HCT116 (cell line): ENCODE measurements at regions not wholly inside any gene's neighbourhood (a gene's known extent, or its start where the extent isn't known, plus 50 kb on each side); places are given as distances from the start of the nearest gene placed in this dataset.

Experiments
- ATAC-seq: fragments of 200-7000 bp; cut with Tn5 transposase; 2 replicates; pipeline ENCODE4 v1.9.1; 2020; ENCODE audit warnings: mild to moderate bottlenecking, moderate library complexity
- BruUV-seq: library from RNA; stranded (reverse); fragments of 400-500 nt; replicated peaks from 2 replicates; lab custom pipeline; 2021; lab: Mats Ljungman, UMichigan
- CTCF ChIA-PET: fragments of 300-600 bp; sonication (Branson Sonifier 250); formaldehyde crosslinking; loops from one replicate; lab custom pipeline; 2021; ENCODE audit warnings: antibody characterized with exemption; lab: Charles Lee
- POLR2A ChIA-PET: fragments of 300-600, 350-600 bp; sonication (Branson Sonifier 250); formaldehyde crosslinking; loops from one replicate; lab custom pipeline; 2021; ENCODE audit warnings: antibody characterized with exemption; lab: Charles Lee
- RAD21 ChIA-PET, 2 experiments: fragments of 300-600 bp; sonication (Branson Sonifier 250); formaldehyde crosslinking; loops; one replicate each; lab custom pipeline; 2023; ENCODE audit warnings: low total read pairs in 2 of 2; ENCODE audit not compliant: uncharacterized antibody in 2 of 2, unreplicated experiment in 2 of 2, low non-redundant PET in 1 of 2; lab: Charles Lee
- DNase-seq: peaks from one replicate; pipeline ENCODE4 v3.0.0-alpha.2; 2010; ENCODE audit warnings: low read depth, low spot score
- H2AFZ ChIP-seq: fragments of 200-600 bp; shearing (Covaris generic), sonication (generic); 2 replicates; pipeline ENCODE4 v1.6.1; 2017; ENCODE audit warnings: low read depth, mixed run types, mixed read lengths, antibody characterized with exemption, low read length; ENCODE audit not compliant: poor library complexity, severe bottlenecking
- H3K27ac ChIP-seq: 2 replicates; pipeline ENCODE4 v1.5.1; 2012; ENCODE audit warnings: low read depth, low read length
- H3K27me3 ChIP-seq: fragments of 200-600 bp; sonication (generic); 2 replicates; pipeline ENCODE4 v1.6.1; 2016; ENCODE audit warnings: mixed run types, low read length, mixed read lengths; ENCODE audit not compliant: insufficient read depth
- H3K36me3 ChIP-seq, 2 experiments: fragments of 200-500 bp in 1 of 2; fragments of 200-600 bp in 1 of 2; sonication (Bioruptor generic) in 1 of 2; sonication (generic) in 1 of 2; 2 replicates each; pipeline versions ENCODE4 v1.5.1 to v1.6.1; 2014 to 2016; ENCODE audit warnings: low read length in 2 of 2, inconsistent platforms in 1 of 2, mixed read lengths in 1 of 2, mixed run types in 1 of 2; ENCODE audit not compliant: insufficient read depth in 2 of 2, control insufficient read depth in 1 of 2
- H3K4me1 ChIP-seq, 2 experiments: fragments of 200-600 bp in 1 of 2; sonication (generic) in 1 of 2; 2 replicates each; pipeline versions ENCODE4 v1.5.1 to v1.6.1; 2012 to 2017; ENCODE audit warnings: low read length in 2 of 2, inconsistent platforms in 1 of 2, mild to moderate bottlenecking in 1 of 2, mixed read lengths in 1 of 2, mixed run types in 1 of 2, moderate library complexity in 1 of 2; ENCODE audit not compliant: insufficient read depth in 2 of 2, control insufficient read depth in 1 of 2
- H3K4me2 ChIP-seq: fragments of 200-600 bp; sonication (generic); 2 replicates; pipeline ENCODE4 v1.6.1; 2017; ENCODE audit warnings: mixed run types, low read length, mixed read lengths
- H3K4me3 ChIP-seq, 2 experiments: fragments of 200-600 bp in 1 of 2; sonication (generic) in 1 of 2; replicated peaks in 1 of 2; 2 replicates each; pipeline ENCODE4 v1.5.1; 2011 to 2016; ENCODE audit warnings: low read length in 2 of 2, control low read depth in 1 of 2, low read depth in 1 of 2, mild to moderate bottlenecking in 1 of 2, mixed read lengths in 1 of 2, mixed run types in 1 of 2
- H3K79me2 ChIP-seq: fragments of 200-600 bp; sonication (generic); 2 replicates; pipeline ENCODE4 v1.6.1; 2017; ENCODE audit warnings: mild to moderate bottlenecking, mixed run types, low read length, moderate library complexity, mixed read lengths; ENCODE audit not compliant: insufficient read depth
- H3K9ac ChIP-seq: fragments of 200-600 bp; sonication (generic); 2 replicates; pipeline ENCODE4 v1.6.1; 2016; ENCODE audit warnings: low read length, mixed read lengths
- H3K9me2 ChIP-seq: fragments of 200-600 bp; sonication (generic), shearing (Covaris generic); 2 replicates; pipeline ENCODE4 v1.6.1; 2017; ENCODE audit warnings: mixed run types, mild to moderate bottlenecking, moderate library complexity; ENCODE audit not compliant: insufficient read depth
- H3K9me3 ChIP-seq, 2 experiments: fragments of 200-500 bp in 1 of 2; fragments of 200-600 bp in 1 of 2; sonication (Bioruptor generic) in 1 of 2; sonication (generic) in 1 of 2; 2 replicates each; pipeline ENCODE4 v1.6.1; 2014 to 2017; ENCODE audit warnings: low read length in 2 of 2, mixed read lengths in 2 of 2, inconsistent platforms in 1 of 2, low read depth in 1 of 2, mild to moderate bottlenecking in 1 of 2, mixed run types in 1 of 2, moderate library complexity in 1 of 2; ENCODE audit not compliant: control insufficient read depth in 1 of 2, insufficient read depth in 1 of 2
- H4K20me1 ChIP-seq: fragments of 200-600 bp; sonication (generic), shearing (Covaris generic); 2 replicates; pipeline ENCODE4 v1.6.1; 2017; ENCODE audit warnings: mixed run types, mild to moderate bottlenecking, moderate library complexity; ENCODE audit not compliant: insufficient read depth
- CBX3 ChIP-seq: IDR thresholded peaks from 2 replicates; pipeline ENCODE4 v1.6.1; 2012; ENCODE audit warnings: low read depth
- CEBPB ChIP-seq: IDR thresholded peaks from 2 replicates; pipeline ENCODE4 v1.6.1; 2012; ENCODE audit warnings: low read depth
- EZH2phosphoT487 ChIP-seq: fragments of 200-600 bp; IDR thresholded peaks from 2 replicates; pipeline ENCODE4 v1.6.1; 2018; ENCODE audit warnings: antibody characterized with exemption, borderline replicate concordance
- FOSL1 ChIP-seq: IDR thresholded peaks from 2 replicates; pipeline ENCODE4 v1.6.1; 2012; ENCODE audit warnings: low read depth
- JUND ChIP-seq: IDR thresholded peaks from 2 replicates; pipeline ENCODE4 v1.6.1; 2012
- POLR2A ChIP-seq: IDR thresholded peaks from 2 replicates; pipeline ENCODE4 v1.7.0; 2011; ENCODE audit warnings: borderline replicate concordance; ENCODE audit not compliant: insufficient read depth, insufficient read length; ENCODE audit errors: extremely low read depth
- POLR2AphosphoS5 ChIP-seq: IDR thresholded peaks from 2 replicates; pipeline ENCODE4 v1.6.1; 2011; ENCODE audit warnings: mild to moderate bottlenecking, low read depth, low read length, moderate library complexity
- RAD21 ChIP-seq: IDR thresholded peaks from 2 replicates; pipeline ENCODE4 v1.6.1; 2012; ENCODE audit warnings: low read depth, mild to moderate bottlenecking
- SIN3A ChIP-seq: IDR thresholded peaks from 2 replicates; pipeline ENCODE4 v1.6.1; 2012; ENCODE audit warnings: low read depth
- SP1 ChIP-seq: IDR thresholded peaks from 2 replicates; pipeline ENCODE4 v1.6.1; 2012; ENCODE audit warnings: low read depth
- SRF ChIP-seq: IDR thresholded peaks from 2 replicates; pipeline ENCODE4 v1.6.1; 2012; ENCODE audit warnings: low read depth
- TCF7L2 ChIP-seq: IDR thresholded peaks from 2 replicates; pipeline ENCODE4 v1.7.0; 2011; ENCODE audit warnings: borderline replicate concordance, inconsistent platforms; ENCODE audit not compliant: insufficient read depth, insufficient read length; ENCODE audit errors: extremely low read depth
- YY1 ChIP-seq: IDR thresholded peaks from 2 replicates; pipeline ENCODE4 v1.6.1; 2011; ENCODE audit warnings: low read length, low read depth, moderate library complexity, mild to moderate bottlenecking; ENCODE audit not compliant: insufficient replicate concordance; ENCODE audit errors: extremely low read depth
- ZFX ChIP-seq: fragments of 450-650 bp; IDR thresholded peaks from 2 replicates; pipeline ENCODE4 v1.6.1; 2017
- ZNF274 ChIP-seq: fragments of 200-500 bp; sonication (Bioruptor generic); IDR thresholded peaks from 2 replicates; pipeline ENCODE4 v1.6.1; 2014; ENCODE audit warnings: mild to moderate bottlenecking, low read depth, low read length, inconsistent platforms
- intact Hi-C: fragments of 100-400 bp; cut with micrococcal nuclease; formaldehyde crosslinking; loops from 2 replicates; pipeline ENCODE4 v1.10.0; 2022
- TF ChIP-seq, protein P1 (sequence below), 3 experiments: fragments of 200-600 bp in 1 of 3; sonication (generic) in 1 of 3; IDR thresholded peaks in 2 of 3; conservative IDR thresholded peaks in 1 of 3; 2 replicates each; pipeline ENCODE4 v1.5.1; 2012 to 2017; ENCODE audit warnings: low read depth in 2 of 3, low read length in 2 of 3, antibody characterized with exemption in 1 of 3, borderline replicate concordance in 1 of 3, control low read depth in 1 of 3, mild to moderate bottlenecking in 1 of 3, mixed read lengths in 1 of 3, mixed run types in 1 of 3, moderate library complexity in 1 of 3; ENCODE audit not compliant: insufficient read depth in 1 of 3
- TF ChIP-seq, protein P2 (sequence below): IDR thresholded peaks from 2 replicates; pipeline ENCODE4 v1.6.1; 2012
- TF ChIP-seq, protein P3 (sequence below): IDR thresholded peaks from 2 replicates; pipeline ENCODE4 v1.6.1; 2012

DNA sequence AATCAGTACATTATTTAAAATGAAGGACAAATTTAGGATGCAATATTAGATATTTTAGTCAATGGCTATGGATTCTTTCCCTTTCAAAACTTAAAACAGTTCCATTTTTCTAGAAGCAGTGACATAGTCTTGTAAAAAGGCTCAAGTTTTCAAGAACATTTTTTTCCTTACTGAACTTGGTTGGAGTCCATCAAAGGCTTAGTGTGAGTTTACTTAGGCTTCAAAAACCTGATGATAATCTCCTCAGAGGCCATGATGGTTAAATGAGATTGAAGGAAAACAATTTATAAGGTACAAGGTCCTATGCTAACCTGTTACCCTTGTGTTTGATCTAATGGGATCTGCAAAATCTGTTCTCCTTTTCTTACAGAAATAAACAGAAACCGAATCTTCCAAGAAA lies 531.8 kb downstream of the UTRN start:
- DNase-seq = no peak
- Histone ChIP-seq H3K4me1 (peaks cover 4 to 63% of the 10 kb centered on the region in 2 experiments; a peak in 2 of 4 replicates), H3K27me3 (no peaks in the 10 kb centered on the region), H4K20me1 (no peaks in the 10 kb centered on the region), H3K9ac (no peak overlapping the region), H3K4me3 (no peak overlapping the region), H3K9me2 (no peaks in the 10 kb centered on the region), H3K9me3 (0 out of 4 replicates have a peak, but pooled peaks cover 0 to 5% of the 10 kb centered on the region in 2 experiments), H3K79me2 (no peaks in the 10 kb centered on the region; the same call in 1 of the 2 replicates), H3K4me2 (no peak overlapping the region), H2AFZ (no peak overlapping the region), H3K36me3 (peaks cover 0 to 20% of the 10 kb centered on the region in 2 experiments; a peak in 1 of 4 replicates), H3K27ac (no peak overlapping the region; the same call in 1 of the 2 replicates)
- no TSS peak for BruUV-seq
- RAD21 ChIA-PET = no interaction called here
- TF ChIP-seq ZNF274 (no peak), EZH2phosphoT487 (no peak), TCF7L2 (no peak), JUND (no peak), SP1 (no peak), POLR2A (no peak), SIN3A (no peak), CEBPB (no peak), RAD21 (no peak), CBX3 (no peak), POLR2AphosphoS5 (no peak), SRF (no peak), YY1 (no peak), ZFX (no peak), FOSL1 (no peak)
- TF ChIP-seq, protein P1, sequence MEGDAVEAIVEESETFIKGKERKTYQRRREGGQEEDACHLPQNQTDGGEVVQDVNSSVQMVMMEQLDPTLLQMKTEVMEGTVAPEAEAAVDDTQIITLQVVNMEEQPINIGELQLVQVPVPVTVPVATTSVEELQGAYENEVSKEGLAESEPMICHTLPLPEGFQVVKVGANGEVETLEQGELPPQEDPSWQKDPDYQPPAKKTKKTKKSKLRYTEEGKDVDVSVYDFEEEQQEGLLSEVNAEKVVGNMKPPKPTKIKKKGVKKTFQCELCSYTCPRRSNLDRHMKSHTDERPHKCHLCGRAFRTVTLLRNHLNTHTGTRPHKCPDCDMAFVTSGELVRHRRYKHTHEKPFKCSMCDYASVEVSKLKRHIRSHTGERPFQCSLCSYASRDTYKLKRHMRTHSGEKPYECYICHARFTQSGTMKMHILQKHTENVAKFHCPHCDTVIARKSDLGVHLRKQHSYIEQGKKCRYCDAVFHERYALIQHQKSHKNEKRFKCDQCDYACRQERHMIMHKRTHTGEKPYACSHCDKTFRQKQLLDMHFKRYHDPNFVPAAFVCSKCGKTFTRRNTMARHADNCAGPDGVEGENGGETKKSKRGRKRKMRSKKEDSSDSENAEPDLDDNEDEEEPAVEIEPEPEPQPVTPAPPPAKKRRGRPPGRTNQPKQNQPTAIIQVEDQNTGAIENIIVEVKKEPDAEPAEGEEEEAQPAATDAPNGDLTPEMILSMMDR (IDR thresholded peaks at IDR 0.05 in 2 of 3, conservative IDR thresholded peaks at IDR 0.05 in 1 of 3; ENCODE audit: borderline replicate concordance in 1 of 3, insufficient read depth in 1 of 3, low read depth in 2 of 3, low read length in 2 of 3) = no peak
- TF ChIP-seq, protein P2, sequence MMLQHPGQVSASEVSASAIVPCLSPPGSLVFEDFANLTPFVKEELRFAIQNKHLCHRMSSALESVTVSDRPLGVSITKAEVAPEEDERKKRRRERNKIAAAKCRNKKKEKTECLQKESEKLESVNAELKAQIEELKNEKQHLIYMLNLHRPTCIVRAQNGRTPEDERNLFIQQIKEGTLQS = no peak
- TF ChIP-seq, protein P3, sequence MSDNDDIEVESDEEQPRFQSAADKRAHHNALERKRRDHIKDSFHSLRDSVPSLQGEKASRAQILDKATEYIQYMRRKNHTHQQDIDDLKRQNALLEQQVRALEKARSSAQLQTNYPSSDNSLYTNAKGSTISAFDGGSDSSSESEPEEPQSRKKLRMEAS = no peak
- no peak for ATAC-seq
- CTCF ChIA-PET = no interaction called here
- POLR2A ChIA-PET = no interaction called here
- intact Hi-C loops = no loop called here
